ENCODE measurements at regions not wholly inside any gene's neighbourhood (a gene's known extent, or its start where the extent isn't known, plus 50 kb on each side); places are given as distances from the start of the nearest gene placed in this dataset.
"Not testable (repeated sequence)": the region's sequence is repeated elsewhere in the genome, so short reads cannot be mapped to it uniquely, and the experiment has no call there.

DNA sequence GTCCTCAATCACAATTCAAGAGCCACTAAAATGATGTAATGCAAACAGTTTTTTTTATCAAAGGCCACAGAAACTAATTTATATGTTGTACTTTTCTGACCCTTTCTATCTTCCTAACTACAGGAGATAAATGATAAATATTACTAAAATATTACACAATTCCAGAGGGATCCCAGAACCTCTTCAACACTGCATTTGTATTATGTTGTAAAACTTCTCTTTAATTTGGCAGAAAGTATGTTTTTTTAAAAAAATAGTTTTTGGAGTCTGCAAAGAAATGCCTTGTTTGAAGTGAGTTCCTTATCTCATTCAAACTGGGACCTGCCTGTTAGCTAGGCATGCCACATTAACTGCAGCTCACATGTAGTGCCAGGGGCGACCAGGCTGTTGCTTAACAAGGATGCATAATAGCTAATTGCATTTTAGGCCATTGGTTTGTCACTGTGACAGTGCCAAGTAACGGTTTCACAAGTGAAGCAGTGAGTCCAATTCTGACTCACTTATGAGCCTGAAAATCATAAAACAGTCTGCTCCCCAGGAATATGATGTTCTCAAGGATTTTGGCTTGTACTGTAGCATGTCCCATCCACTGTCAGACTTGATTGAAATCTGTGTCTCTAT, 266.9 kb downstream of the KTN1 start:
- DNase-seq (ENCODE audit: low read depth), result no peak

- DNase-seq (ENCODE audit: low read depth), result no peak
Measured at GRCh38 chr14:55847766-55848165, 267.8 kb downstream of the KTN1 start.

- no peak for DNase-seq (ENCODE audit: low read depth)
Measured at GRCh38 chr14:55848964-55849363, 269.0 kb downstream of the KTN1 start.

- no peak for DNase-seq (ENCODE audit: low read depth)
Measured at GRCh38 chr14:55849833-55850232, 268.4 kb upstream of the PELI2 start.

DNA sequence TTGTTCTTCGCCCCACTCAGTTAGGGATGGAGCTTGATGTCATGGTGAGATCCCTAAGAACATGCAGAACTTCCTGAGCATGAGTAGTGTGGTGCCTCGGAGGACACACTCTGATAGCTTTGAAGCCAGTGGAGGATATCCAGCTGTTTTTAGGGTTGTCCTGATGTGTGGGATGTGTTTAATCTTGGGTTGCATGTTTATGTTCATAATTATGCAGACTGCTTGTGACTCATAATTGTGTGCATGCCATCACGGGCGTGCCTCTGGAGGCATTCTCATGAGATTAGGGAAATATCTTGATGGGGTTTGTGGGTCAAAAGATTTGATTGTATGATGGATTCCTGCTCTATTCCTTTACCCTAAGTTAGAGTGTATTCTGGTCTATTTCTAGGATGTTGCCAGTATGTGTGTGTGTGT, 267.4 kb upstream of the PELI2 start:
- no peak for DNase-seq (ENCODE audit: low read depth)

GRCh38 chr14:55851301-55851700, 266.9 kb upstream of the PELI2 start:
- no peak for DNase-seq (ENCODE audit: low read depth)

DNA sequence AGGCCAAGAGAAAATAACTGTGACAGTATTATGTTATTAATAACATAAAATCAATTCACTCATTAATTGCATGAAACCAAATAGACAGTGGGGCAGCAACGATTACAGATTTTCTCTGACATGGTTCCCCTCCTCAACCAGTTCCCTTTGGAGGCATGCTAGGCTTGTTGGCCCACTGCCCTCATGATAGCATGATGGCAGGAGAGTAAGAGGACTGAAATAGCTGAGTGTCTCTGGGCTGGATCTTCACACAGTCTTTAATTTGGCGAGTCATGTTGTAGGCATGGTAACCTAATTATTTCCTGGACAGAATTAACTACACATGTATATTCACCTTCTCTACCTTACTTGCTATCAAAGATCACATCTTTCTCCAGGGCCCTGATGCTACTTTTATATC, 266.2 kb upstream of the PELI2 start:
- no peak for DNase-seq (ENCODE audit: low read depth)

GRCh38 chr14:55855751-55856150, 262.5 kb upstream of the PELI2 start:
- DNase-seq (ENCODE audit: low read depth), result no peak

DNA sequence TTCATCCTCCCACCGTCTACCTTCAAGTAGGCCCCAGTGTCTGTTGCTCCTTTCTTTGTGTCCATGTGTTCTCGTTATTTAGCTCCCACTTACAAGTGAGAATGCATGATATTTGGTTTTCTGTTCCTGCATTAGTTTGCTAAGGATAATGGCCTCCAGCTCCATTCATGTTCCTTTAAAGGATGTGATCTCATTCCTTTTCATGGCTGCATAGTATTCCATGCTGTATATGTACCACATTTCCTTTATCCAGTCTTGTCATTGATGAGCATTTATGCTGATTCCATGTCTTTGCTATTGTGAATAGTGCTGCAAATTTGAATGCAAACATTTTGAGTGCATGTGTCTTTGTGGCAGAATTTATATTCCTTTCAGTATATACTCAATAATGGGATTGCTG, 259.6 kb upstream of the PELI2 start:
- no peak for DNase-seq (ENCODE audit: low read depth)

GRCh38 chr14:55861561-55861960, 256.6 kb upstream of the PELI2 start:
- not testable (repeated sequence) for DNase-seq (ENCODE audit: low read depth)

GRCh38 chr14:55864890-55865655, 253.1 kb upstream of the PELI2 start:
- no peak for DNase-seq (ENCODE audit: low read depth)

GRCh38 chr14:55867311-55867710, 250.9 kb upstream of the PELI2 start:
- DNase-seq (ENCODE audit: low read depth), result no peak

GRCh38 chr14:55867719-55868118, 250.5 kb upstream of the PELI2 start:
- DNase-seq (ENCODE audit: low read depth), result no peak

DNA sequence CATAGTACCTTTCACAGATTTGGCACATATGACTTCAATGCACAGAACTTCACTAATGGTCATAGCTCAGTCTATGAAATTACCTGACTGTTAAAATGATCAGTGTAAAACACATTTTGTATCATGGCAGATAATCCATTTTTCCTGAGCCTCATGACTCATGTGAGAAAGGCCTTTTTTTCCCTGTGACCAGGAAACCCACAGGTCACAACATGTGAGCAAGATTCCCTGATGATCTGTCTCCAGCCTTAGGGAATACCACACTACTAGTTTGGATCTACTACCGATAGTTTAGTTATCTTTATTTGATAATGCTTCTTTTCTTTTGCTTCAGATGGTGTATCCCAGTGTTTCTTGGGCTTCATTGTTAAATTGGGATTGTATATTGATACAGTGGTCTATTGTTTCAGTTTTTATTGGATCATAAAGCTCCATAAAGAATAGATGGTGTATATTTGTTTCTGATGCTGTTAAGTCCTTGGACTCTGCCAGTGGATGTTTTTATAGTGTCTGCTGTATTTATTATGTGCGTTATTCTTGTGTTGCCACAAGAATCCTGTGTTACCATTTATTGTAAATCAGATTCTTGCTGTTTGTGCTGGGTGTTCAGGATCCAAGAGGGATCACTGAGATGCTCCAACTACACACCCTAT, 248.7 kb upstream of the PELI2 start:
- DNase-seq (ENCODE audit: low read depth), result no peak

- DNase-seq (ENCODE audit: low read depth), result no peak
Measured at GRCh38 chr14:55873169-55873568, 245.0 kb upstream of the PELI2 start.

DNA sequence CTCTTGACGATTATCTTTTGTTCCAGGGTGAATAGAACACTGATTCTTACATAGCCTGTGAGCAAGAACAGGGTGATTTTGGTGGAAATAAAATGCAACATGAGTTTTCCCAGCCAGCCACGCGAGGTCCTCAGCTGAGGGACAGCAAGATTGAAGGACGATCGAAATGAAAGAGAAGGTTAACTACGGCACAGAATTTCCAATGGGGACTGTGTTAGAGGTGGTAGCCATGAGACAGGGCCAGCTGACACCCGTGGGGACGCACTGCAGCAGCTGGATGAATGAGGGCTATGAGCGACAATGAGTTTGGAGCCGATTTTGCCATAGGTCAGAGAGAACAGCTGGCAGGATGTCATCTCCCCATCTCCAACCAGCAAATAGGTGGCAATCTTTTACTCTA, 243.4 kb upstream of the PELI2 start:
- DNase-seq (ENCODE audit: low read depth), result no peak

DNA sequence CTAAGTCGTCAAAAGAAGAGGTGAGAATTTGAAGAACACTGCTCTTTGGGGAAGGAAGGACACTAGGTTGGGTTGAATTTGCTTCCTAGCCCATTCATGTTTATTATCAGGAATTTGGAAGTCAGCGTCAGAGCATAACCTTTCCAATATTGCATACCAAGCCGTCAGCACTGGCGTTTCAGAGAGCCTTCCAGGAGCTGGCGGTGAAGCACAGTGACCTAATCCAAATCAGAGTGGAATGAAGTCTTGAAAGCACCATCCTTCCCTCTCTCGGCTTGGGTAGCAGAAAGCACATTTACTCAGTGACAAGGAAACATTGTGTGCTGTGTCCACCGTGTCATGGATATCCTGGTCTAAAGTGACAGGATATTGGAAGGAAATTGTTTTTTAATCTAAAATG, 240.3 kb upstream of the PELI2 start:
- DNase-seq (ENCODE audit: low read depth), result no peak

DNA sequence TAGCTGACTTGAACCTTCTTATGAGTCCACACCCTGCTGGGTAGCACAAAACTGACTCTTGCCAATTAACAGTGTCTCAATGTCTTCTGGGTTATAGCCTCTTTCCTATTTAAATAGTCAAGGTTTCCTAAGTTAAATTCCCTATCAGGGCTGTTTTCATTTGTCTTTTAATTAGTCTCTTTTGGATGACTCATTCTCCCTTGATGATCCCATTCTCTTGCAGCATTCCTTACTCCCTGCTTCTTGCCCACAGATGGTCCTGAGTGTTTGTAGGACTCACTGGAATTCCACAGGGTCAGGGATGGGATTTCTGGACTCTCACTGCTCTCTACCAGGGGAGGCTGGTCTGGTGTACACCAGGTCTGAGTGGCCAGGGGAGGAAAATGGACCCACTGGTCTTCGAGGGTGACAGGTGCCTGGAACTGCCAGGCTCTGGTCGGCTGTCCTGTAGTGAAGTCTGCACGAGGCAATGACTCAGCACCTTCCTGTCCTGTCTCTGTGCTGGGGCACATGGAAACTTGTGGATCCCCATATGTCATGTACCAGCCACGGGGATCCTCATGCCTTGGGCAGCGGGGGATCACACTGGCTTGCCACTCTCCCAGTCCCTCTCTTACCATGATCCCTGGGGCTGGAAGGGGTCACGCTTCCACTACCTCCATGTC, 236.5 kb upstream of the PELI2 start:
- no peak for DNase-seq (ENCODE audit: low read depth)

- no peak for DNase-seq (ENCODE audit: low read depth)
Measured at GRCh38 chr14:55884819-55885218, 233.4 kb upstream of the PELI2 start.

- DNase-seq (ENCODE audit: low read depth), result no peak
Measured at GRCh38 chr14:55889124-55889523, 229.1 kb upstream of the PELI2 start.

GRCh38 chr14:55891692-55892091, 226.5 kb upstream of the PELI2 start:
- no peak for DNase-seq (ENCODE audit: low read depth)

- no peak for DNase-seq (ENCODE audit: low read depth)
Measured at GRCh38 chr14:55892906-55893305, 225.3 kb upstream of the PELI2 start.

DNA sequence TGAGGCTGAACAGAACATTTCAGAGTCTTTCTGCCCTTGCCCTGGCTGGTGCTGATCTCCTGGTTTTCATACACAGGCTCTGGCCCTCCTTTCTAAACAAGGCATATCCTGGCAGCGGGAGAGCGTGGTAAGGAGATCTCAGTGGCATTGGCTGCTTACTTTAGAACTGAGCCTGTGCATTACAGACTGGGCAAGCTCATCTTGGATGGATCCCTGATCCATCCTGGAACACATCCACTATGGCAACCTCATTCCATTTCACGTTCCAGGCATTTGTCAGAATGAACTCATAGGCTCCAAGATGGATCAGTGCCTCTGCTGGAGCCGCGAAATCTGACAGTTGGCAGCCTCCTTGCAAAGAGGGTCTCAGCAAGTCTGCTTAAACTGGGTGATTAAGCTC, 224.5 kb upstream of the PELI2 start:
- DNase-seq (ENCODE audit: low read depth), result no peak

Data from stimulated activated CD8-positive, alpha-beta memory T cell treated with anti-CD3 and anti-CD28 coated beads, Interleukin-15, amount 100 ng/mL, for 1 hour (primary cell).